GM04503 (cell line): ENCODE measurements at regions not wholly inside any gene's neighbourhood (a gene's known extent, or its start where the extent isn't known, plus 50 kb on each side); places are given as distances from the start of the nearest gene placed in this dataset.
A peak's percentile ranks its signal among the peaks of the same experiment; 100 is the strongest.
"Not testable (repeated sequence)": the region's sequence is repeated elsewhere in the genome, so short reads cannot be mapped to it uniquely, and the experiment has no call there.

Experiments used
- DNase-seq: peaks from one replicate; pipeline ENCODE4 v3.0.0-alpha.2; 2012; ENCODE audit warnings: low read depth

DNA sequence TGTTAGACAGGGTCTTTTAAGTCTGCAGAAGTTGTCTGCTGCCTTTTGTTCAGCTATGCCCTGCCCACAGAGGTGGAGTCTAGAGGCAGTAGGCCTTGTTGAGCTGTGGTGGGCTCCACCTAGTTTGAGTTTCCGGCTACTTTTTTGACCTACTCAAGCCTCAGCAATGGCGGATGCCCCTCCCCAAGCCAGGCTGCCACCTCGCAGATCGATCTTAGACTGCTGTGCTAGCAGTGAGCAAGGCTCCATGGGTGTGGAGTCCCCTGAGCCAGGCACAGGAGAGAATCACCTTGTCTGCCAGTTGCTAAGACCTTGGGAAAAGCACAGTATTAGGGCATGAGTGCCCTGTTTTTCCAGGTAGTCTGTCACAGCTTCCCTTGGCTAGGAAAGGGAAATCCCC, 664.6 kb upstream of the DPPA4 start:
- DNase-seq: not testable (repeated sequence)

DNA sequence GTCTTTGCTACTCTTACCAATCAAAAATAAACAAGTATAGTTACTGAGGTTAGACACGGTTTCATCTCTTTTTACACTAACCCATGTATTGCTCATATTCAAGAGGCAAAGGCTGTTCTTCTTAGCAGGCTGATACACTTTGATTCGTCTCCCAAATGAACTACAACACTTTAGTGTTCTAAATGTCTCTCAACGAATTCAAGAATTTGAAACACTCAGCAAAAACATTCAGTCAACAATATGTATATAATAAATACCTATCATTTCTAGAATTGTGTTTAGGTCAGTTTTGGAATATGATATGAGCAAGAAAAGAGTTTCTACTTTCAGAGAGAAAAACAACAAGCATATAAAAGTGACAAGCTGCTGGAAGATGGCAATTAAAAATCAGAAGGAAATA, 669.6 kb upstream of the DPPA4 start:
- no peak for DNase-seq

DNA sequence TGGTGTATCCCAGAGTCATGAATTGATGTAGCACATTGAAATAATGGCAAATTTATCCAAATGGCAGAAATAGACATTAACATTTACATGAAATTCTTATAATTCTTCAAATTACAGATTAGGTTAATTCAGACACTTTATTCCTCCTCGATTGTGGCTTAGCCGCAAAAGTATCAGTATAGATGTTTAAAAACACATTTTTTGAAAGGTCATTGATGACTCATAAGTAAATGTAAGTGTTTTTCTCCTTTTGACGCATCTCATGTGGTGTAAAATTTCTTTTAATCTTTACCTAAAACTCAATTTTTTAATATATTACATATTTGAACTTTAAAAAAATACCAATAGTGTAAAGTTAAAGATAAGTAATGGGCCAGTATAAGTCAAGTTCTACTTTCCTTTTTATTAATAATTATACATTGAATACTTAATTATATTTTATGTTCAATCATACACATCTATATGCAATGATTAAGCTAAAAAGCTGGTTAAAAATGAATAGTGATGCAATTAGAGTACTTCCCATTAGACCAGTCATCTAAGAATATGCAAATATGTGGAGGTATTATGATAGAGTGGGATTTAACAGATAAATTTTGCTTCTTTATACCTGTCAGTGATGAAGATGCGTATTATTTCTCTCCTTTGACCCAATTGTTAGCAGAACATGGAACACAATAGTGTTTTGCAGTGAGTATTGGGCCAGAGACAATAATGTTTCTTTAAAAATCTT, 678.1 kb upstream of the DPPA4 start:
- no peak for DNase-seq

DNA sequence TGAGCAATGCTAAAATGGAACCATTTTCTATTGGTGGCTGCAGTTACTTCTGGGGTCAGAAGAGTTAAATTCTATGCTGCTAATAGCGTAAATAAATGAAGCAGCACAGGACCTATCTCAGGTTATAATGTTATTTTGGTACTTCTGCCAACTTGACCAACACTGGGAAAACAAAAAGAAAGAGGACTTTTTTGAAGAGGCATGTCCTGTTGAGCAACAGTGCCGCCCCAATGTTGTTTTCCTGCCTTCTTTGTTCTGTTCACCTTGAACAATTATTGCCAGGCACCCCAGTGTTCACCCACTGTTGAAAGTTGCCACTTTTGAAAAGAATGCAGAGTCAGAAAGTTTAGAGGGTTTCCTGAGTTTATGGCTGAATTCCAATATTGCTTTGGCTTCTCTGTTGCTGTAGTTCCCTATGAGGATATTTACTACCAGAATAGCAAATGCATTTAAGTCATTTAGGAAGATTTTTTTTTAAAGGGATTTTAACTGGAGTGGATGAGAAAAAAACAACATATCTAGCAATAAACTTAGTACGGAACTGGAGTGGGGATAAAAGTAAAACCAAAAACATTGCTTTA, 679.0 kb upstream of the DPPA4 start:
- no peak for DNase-seq

DNA sequence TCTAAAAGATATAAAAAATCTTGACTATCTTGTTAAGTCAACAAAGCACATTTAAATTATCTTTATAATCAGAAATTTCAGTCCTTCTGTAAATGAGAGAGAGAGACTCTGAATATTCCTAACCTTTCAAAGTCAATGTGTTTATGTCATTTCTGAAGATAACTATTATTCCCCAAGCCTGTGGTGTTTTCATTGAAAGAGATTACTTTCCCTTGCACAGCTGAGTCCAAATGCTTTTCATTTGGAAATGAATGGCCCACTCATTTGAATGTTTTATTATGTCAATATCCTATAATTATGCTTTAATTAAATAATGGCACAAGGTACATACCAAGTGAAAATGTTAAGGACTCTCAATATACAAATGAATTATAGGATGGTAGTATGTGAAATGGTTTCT, 680.0 kb upstream of the DPPA4 start:
- DNase-seq: no peak

DNA sequence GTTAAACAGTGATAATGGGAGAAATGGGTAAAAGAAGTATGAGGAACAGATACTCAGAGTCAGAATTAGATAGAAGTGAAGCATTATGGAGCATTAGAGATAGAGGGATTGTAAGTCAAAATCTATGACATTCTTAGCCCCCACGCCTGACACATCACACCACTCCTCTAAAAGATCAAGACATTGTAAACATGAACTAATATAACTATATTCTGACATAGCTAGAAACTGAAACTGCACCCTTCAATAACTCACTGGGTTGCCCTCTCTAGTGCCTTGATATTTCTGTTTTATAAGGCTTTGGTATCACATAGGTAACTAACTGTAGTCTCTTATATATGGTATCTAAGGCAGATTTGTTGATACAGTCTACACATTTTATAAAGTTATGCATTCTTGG, 684.3 kb upstream of the DPPA4 start:
- DNase-seq: no peak

DNA sequence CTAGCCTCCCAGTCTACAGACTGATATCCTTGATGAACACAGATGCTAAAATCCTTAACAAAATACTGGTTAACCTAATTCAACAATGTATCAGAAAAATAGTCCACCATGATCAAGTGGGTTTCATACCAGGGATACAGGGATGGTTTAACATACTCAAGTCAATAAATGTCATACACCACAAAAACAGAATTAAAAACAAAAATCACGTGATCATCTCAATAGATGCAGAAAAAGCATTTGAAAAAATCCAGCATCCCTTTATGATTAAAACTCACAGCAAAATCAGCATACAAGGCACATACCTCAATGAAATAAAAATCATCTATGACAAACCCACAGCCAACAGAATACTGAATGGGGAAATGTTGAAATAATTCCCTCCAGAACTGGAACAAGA, 685.7 kb upstream of the DPPA4 start:
- not testable (repeated sequence) for DNase-seq

DNA sequence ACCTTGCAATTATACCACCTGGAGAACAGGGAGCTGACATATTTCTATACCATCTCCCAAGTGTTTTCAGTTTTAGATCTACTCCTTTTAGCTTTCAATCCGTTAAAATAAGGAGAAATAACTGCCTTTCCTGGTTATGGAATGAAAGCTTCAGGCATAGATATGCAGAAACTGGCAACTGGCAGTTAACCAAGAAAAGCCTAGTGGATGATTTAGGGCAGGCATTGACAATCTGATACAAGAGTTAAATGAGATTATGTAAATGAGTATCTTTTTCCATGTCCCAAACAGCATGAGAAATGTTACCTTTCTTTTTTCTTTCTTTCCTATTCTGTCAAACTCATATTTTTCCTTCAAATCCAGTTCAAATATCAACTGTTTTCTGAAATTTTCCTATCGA, 689.1 kb upstream of the DPPA4 start:
- no peak for DNase-seq

DNA sequence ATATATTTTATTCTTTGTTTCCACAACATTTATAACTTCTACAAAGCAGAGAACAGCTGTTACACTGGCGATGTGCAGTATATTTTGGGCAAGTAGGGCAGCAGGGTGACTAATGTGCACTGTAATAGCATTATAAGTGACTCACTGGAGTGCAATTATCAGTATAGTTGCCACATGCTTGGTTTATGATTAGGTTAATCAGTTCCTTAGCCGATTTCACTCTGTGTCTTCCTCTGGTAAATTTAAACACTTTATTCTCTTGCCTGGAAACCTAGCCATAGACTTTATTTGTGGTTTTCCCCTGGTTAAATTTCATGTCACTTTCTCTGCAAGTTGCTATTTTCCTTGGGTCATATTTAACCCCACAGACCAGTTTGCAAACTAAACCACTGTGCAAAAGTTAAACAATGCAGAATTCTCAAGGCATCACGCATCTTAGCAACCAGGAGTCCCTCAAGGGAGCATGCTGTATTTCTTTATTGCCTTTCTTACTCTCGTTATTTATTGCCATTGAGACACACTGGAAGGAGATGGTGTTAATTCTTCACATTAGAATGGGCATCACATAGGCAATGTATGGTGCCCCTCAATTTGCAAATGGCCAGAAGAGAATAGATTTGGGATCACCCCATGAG, 690.2 kb upstream of the DPPA4 start:
- DNase-seq: peak; percentile 61

DNA sequence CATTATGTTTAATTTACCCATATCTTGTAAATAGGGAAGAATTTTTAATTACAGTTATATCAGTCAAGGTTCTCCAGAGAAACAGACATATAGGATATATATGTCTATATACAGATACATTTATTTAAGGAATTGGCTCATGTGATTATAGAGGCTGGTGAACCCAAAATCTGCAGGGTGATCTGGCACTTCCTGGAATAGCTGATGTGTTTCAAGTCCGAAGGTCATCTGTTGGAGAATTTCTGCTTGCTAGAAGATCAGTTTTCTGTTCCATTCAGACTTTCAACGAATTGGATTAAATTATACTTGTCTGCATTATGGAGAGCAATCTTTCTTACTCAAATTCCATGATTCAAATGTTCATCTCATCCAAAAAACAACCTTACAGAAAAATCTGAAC, 694.6 kb upstream of the DPPA4 start:
- DNase-seq: no peak

DNA sequence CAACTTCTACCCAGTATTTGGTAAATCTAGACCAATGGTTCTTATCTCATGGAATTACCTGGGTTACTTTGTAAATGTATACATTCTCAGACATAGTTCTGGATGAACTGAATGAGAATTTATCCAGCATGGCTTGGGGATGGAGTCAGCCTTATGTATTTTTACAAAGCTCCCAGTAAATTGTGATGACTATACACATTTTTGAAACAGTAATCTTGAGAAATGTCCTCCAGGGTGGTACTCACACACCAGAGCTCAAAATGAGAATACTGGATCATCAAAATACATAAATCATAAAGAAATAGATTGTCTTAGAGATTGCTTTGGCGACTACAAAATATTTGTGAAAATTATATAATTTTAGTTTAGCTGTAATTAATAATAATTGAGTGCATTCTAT, 722.1 kb upstream of the DPPA4 start:
- no peak for DNase-seq

DNA sequence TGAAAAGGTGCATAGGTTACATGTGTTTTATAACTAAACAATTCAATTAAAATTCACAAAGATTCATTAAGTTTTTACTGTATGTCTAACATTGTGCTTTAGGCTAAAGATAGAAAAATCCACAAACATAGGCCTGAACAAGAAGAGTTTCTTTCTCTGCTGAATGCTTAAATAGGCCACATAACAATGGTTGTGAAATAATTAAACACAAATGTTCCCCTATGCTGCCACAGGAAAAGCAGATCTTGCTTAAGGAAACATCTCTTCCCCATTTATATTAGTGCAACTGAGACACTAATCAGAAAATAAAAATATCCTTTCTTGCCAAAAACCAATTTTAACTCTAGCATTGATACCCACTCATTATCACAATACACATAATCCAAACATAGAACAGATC, 725.4 kb upstream of the DPPA4 start:
- DNase-seq: peak; percentile 17

DNA sequence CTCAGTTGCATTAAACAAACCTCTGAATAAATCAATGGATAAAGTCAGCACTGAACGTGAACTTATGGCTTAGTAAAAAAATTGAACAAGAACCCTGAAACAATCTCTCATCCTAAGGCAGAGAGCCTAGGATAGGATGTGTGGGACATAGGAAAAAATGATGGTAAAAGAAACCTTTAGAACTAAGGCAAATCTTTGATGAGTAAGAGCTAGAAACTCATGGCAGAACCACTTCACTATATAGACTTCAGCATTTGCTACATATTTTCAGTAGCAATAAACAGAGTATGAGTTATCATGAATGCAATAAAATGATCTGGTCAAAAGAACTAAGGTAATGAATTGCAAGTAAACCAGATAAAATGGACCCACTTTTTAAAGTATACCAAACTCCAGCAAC, 725.8 kb upstream of the DPPA4 start:
- DNase-seq: no peak

DNA sequence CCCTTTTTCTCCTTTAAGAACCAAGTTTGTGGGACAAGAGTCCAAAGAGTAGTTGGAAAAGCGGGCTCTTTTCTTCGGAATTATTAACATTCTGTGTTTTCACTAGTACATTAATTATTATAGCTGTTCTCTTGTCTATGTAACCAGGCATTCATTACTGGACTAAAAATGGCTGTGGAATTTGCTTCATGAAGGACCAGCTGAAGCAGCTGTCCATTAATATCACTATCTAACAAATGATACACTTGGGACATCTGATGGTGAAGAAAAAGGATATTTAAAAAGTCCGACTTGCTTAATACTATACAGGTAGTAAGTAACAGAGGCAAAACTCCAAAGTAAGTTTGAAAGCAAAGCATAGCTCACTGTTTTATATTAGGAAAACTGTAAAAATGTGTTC, 728.9 kb upstream of the DPPA4 start:
- DNase-seq: no peak

DNA sequence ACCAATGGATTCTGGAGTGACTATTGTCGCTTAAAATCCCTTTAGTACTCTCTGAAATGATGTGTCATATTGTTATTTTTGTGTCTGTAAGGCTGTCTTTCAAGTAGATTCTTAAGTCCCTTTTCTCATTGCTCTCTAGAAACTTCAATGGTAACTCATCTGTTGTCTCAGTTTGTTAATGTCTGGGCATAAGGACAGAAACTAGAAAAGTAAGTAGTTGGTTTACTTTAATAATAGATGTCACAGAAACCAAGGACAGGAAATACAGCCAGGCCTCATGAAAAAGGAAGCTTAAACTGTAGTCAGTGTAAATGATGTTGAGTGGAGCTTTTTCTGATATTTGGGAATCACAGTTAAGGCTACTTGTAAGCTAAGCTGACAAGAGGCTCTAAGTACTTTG, 730.2 kb upstream of the DPPA4 start:
- DNase-seq: no peak

DNA sequence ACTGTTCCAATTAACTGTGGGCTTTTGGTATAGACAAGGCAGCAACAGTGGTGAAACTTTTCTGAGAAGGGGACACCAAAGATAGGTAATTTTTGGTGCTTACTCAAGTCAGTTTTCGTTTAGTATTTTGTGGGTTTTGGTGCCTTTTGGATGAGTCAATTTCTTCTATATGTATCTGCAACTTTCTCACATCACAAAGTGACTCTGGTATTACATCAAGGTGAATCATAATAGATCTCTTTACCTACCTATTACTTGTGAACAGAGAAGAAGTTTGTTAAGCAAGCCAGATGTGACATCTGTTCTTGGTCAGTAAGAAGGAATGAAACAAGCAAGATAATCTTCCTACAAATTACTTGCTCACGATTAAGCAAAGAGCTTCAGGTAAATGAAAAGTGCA, 732.4 kb upstream of the DPPA4 start:
- no peak for DNase-seq

DNA sequence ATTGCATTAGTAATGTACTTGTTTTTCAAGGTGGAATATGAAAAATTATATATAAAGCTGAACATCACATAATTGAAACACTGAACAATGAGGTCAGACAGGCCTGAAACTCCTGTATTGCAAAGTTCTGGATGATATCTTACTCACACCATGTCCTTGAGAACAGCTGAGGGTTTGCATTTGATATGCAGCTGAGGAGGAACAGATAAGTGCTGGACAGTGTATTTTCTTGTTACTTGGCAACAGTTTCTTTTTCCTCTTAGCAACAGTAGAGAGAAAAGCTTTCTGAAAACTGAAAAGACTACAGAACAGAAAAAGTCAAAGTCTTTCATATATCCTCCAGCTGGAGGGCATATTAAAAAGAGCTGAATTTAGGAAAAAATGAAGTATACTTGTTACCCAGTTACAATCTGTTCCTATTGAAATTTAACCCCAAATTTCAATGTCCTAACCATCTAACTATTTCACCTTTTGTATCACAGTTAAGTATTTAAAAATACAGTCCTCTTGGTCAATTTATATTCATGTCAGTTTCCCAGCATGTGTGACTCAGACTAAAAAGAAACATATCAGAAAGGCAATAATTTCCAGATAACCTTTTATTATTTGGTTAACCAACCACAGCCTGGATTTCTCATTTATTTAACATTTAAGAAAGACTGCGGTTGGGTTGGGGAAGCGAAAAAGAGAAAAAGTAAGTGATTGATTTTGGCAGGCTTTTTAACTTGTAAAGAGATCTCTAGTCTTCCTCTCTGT, 733.0 kb upstream of the DPPA4 start:
- DNase-seq: peak; percentile 22

DNA sequence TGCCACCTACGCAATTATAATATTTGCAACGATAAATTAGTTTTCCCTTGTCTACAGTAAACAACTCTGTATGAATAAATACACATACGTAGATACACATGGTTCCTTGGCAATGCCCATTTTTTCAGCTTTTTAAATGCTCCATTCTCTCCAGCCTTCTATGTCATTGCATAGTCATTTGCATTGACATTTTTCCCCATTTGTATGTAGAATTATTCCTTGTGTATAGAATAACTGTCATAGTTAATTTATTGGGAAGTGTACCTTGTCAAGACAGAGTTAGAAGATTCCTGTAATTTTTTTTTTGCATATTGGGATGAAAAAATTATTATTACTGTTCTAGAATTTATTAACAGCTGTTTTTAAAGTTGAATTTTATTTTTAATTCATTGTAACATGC, 736.7 kb upstream of the DPPA4 start:
- DNase-seq: no peak

DNA sequence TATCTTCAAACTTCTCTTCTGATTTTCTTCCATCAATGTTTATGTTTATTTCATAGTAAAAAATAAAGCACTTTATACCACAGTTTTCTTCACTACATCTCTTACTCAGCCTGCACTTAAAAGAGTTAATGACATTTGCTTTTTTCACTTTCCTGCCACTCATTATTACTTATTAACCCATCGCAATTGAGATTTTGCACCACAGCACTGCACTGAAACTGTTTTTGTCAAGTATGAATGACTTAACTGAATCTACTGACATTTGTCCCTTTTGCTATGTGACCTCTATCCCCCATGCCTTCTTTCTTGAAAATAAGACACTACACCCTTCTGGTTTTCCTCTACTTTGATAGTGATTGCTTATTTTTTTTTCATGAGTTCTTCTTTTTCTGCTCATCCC, 739.7 kb upstream of the DPPA4 start:
- DNase-seq: no peak

DNA sequence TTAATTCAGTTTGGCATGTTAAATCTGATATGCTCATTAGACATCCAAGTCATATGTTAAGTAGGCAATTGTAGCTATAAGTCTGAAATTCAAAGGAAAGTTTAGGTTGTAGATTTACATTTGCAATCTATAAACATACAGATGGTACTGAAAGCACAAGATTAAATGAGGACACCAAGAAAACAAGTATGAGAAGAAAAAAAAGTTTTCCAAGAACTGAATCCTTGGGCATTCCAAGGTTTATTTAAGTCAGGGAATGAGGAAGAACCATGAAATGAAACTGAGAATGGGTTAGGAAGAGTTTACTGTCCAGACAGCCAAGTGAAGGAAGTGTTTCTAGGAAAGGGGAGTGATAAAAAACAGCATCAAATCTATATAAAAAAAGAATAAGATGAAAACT, 756.1 kb upstream of the DPPA4 start:
- no peak for DNase-seq

DNA sequence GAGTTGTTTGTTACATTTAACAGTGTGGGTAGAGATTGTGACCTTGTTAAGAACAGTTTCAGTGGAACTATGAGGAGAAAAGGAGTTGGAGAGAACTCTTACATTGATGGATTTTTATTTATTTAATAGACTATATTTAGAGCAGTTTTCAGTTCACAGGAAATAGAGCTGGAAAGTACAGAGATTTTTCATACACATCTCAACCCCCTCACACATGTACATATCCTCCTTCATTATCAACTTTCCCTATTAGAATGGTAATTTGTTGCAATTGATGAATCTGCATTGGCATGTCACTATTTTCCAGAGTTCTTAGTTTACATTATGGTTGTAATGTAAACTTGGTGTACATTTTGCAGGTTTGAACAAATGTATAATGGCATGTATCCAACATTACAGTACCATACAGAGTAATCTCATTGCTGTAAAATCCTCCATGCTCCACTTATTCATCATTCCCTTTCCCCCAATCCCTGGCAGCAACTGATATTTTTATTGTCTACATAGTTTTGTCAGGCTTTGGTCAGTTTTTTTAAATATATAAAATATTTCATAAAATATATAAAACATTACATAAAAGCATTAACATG, 756.6 kb upstream of the DPPA4 start:
- no peak for DNase-seq

DNA sequence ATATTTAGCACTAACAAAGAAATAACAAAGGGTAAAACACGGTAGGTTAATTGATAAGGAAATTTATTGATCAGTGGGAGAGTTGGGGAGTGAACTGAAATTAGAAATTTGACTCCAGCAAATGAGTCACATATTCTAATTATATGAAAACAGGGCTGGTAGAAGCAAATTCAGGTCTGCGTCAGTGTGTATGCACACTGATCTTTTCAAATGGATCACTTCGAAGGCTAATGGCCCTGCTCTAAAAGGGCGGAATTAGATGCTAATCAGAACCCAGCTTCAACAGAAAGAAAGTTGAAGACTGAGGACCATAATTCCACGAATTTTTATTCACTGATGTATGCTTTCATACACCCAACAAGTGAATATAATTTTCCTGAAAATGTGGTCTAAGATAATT, 762.4 kb upstream of the DPPA4 start:
- no peak for DNase-seq

DNA sequence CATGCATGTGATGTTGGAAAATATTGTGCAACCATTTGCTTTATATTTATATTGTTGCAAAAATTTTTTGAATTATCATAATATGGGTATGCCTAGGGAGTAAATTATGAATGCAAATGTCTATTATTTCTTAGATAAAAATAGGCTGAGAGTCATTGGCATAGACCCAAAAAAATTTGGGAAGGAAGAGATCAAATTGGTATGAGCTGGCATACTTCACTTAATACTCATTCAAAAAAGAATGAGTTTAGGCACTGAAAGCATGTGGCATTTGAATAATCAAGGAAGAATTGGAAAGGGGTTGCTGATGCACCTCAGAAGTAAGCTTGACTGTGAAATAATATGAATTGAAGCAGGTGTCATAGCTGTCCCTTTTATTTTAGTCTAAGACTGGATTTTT, 764.0 kb upstream of the DPPA4 start:
- DNase-seq: no peak
